Neuronal stem cell (in vitro differentiated cells): ENCODE measurements at regions not wholly inside any gene's neighbourhood (a gene's known extent, or its start where the extent isn't known, plus 50 kb on each side); places are given as distances from the start of the nearest gene placed in this dataset.

Source experiments
- DNase-seq: peaks from one replicate; pipeline ENCODE4 v3.0.0-alpha.2; 2013; ENCODE audit warnings: low spot score
- H2AFZ ChIP-seq: one replicate; pipeline ENCODE4 v1.6.1; 2013; ENCODE audit warnings: mild to moderate bottlenecking, low read length, inconsistent platforms
- H2AK5ac ChIP-seq: 2 replicates; pipeline ENCODE4 v1.6.1; 2013; ENCODE audit warnings: low read depth, mild to moderate bottlenecking, inconsistent platforms, low read length, moderate library complexity, mixed read lengths
- H2BK120ac ChIP-seq: 2 replicates; pipeline ENCODE4 v1.6.1; 2013; ENCODE audit warnings: low read depth, mild to moderate bottlenecking, inconsistent platforms, low read length, moderate library complexity, mixed read lengths
- H2BK12ac ChIP-seq: one replicate; pipeline ENCODE4 v1.6.1; 2013; ENCODE audit warnings: low read length, inconsistent platforms
- H2BK15ac ChIP-seq: 2 replicates; pipeline ENCODE4 v1.6.1; 2013; ENCODE audit warnings: mild to moderate bottlenecking, low read length, inconsistent platforms, mixed read lengths
- H2BK5ac ChIP-seq: one replicate; pipeline ENCODE4 v1.6.1; 2013; ENCODE audit warnings: inconsistent platforms, mild to moderate bottlenecking, low read length, moderate library complexity
- H3K14ac ChIP-seq: one replicate; pipeline ENCODE4 v1.6.1; 2013; ENCODE audit warnings: low read length, inconsistent platforms
- H3K18ac ChIP-seq: 2 replicates; pipeline ENCODE4 v1.6.1; 2013; ENCODE audit warnings: low read length, inconsistent platforms
- H3K23ac ChIP-seq: 2 replicates; pipeline ENCODE4 v1.6.1; 2013; ENCODE audit warnings: low read depth, mild to moderate bottlenecking, mixed read lengths, low read length, inconsistent platforms; ENCODE audit not compliant: poor library complexity
- H3K27ac ChIP-seq: replicated peaks from 3 replicates; pipeline ENCODE4 v1.5.1; 2013; ENCODE audit warnings: low read length, inconsistent platforms
- H3K27me3 ChIP-seq, 3 experiments: 2 replicates each; pipeline ENCODE4 v1.6.1; 2013; ENCODE audit warnings: low read length in 3 of 3, mild to moderate bottlenecking in 2 of 3, inconsistent platforms in 1 of 3, low read depth in 1 of 3, mixed read lengths in 1 of 3, moderate library complexity in 1 of 3; ENCODE audit not compliant: control insufficient read depth in 3 of 3, insufficient read depth in 3 of 3
- H3K36me3 ChIP-seq, 2 donors: replicated peaks in 1 of 2; 2 replicates each; pipeline ENCODE4 v1.6.1; 2013; ENCODE audit warnings: low read length in 2 of 2; ENCODE audit not compliant: control insufficient read depth in 2 of 2, insufficient read depth in 2 of 2
- H3K4ac ChIP-seq: 2 replicates; pipeline ENCODE4 v1.6.1; 2013; ENCODE audit warnings: inconsistent platforms, mild to moderate bottlenecking, low read length, moderate library complexity
- H3K4me1 ChIP-seq, 2 donors: 1 replicate in 1 of 2; 2 replicates in 1 of 2; pipeline ENCODE4 v1.6.1; 2013; ENCODE audit warnings: low read length in 2 of 2, low read depth in 1 of 2; ENCODE audit not compliant: control insufficient read depth in 2 of 2, insufficient read depth in 1 of 2
- H3K4me2 ChIP-seq: one replicate; pipeline ENCODE4 v1.6.1; 2013; ENCODE audit warnings: mild to moderate bottlenecking, low read length, inconsistent platforms; ENCODE audit not compliant: insufficient read depth, poor library complexity, severe bottlenecking
- H3K4me3 ChIP-seq, 2 donors: 2 replicates each; pipeline ENCODE4 v1.5.1; 2013; ENCODE audit warnings: low read length in 2 of 2, mild to moderate bottlenecking in 2 of 2, inconsistent platforms in 1 of 2, moderate library complexity in 1 of 2
- H3K79me1 ChIP-seq: one replicate; pipeline ENCODE4 v1.6.1; 2013; ENCODE audit warnings: low read depth, mild to moderate bottlenecking, inconsistent platforms, low read length, moderate library complexity
- H3K9ac ChIP-seq: one replicate; pipeline ENCODE4 v1.6.1; 2013; ENCODE audit warnings: mild to moderate bottlenecking, low read depth, low read length, inconsistent platforms; ENCODE audit not compliant: poor library complexity
- H3K9me3 ChIP-seq, 2 donors: replicated peaks in 1 of 2; 2 replicates each; pipeline versions ENCODE3 to v1.6.1; 2013; ENCODE audit warnings: low read length in 2 of 2, mild to moderate bottlenecking in 2 of 2, inconsistent platforms in 1 of 2, low read depth in 1 of 2, mixed read lengths in 1 of 2, moderate library complexity in 1 of 2; ENCODE audit not compliant: control insufficient read depth in 2 of 2, insufficient read depth in 1 of 2
- H4K8ac ChIP-seq: one replicate; pipeline ENCODE4 v1.6.1; 2013; ENCODE audit warnings: low read depth, mild to moderate bottlenecking, inconsistent platforms, low read length, moderate library complexity
- H4K91ac ChIP-seq: one replicate; pipeline ENCODE4 v1.6.1; 2013; ENCODE audit warnings: low read length, low read depth, mild to moderate bottlenecking, inconsistent platforms; ENCODE audit not compliant: poor library complexity
- WGBS, 2 donors: extraction: QIAGEN DNeasy Blood & Tissue Kit; methylation state at CpG; one replicate each; pipeline ENCODE4 v1.1.7; 2013; ENCODE audit warnings: missing lambda C conversion rate in 2 of 2, mixed read lengths in 1 of 2; ENCODE audit not compliant: insufficient read length in 2 of 2, insufficient replicate concordance in 1 of 2; ENCODE audit errors: extremely low coverage in 2 of 2; 5-methylcytosine and 5-hydroxymethylcytosine counted together

- Histone ChIP-seq H3K4me1 (peaks cover 2 to 4% of the 10 kb centered on the region in 2 donors), H2BK120ac (no peak overlapping the region), H3K9me3 (no peaks in the 10 kb centered on the region), H3K27me3 (no peaks in the 10 kb centered on the region), H3K9ac (no peak overlapping the region), H2AK5ac (no peak overlapping the region), H3K4me3 (no peak overlapping the region), H3K4ac (no peak overlapping the region), H3K18ac (no peak overlapping the region), H3K14ac (no peak overlapping the region), H2BK5ac (no peak overlapping the region), H2BK15ac (no peak overlapping the region), H3K79me1 (no peaks in the 10 kb centered on the region), H4K8ac (no peak overlapping the region), H2AFZ (no peak overlapping the region), H3K27ac (no peak overlapping the region), H3K36me3 (no peaks in the 10 kb centered on the region), H3K23ac (no peak overlapping the region), H3K4me2 (no peak overlapping the region), H2BK12ac (no peak overlapping the region), H4K91ac (no peak overlapping the region)
- no CpG with 5 or more reads among the region's 3 CpGs for WGBS, 2 donors
- no peak for DNase-seq
Measured at GRCh38 chr14:87690076-87690613, 302.8 kb downstream of the GALC start.

DNA sequence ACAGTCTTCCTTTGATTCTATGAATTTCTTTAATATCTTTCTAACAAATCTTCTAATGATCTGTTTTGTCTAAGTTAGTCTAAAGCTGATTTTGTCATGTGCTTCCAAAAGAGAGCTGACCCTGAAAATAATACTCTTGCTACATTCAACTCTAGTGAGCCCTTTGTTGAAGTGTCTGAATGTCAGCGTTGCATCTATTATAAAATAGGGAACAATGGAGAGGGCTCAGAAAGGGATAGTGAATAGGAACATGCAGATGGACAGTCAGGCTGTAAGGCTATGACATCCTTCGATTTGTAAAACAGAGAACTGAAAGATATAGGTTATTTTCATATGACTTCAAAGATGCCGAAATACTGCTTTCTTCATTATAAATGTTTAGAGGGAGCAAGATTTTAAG lies 304.5 kb downstream of the GALC start:
- no peak overlapping the region for H3K4me2 ChIP-seq
- peaks cover 1 to 2% of the 10 kb centered on the region in 2 donors for H3K4me1 ChIP-seq
- WGBS, 2 donors: no CpG with 5 or more reads among the region's 3 CpGs
- no peak overlapping the region for H4K91ac ChIP-seq
- no peak overlapping the region for H2AK5ac ChIP-seq
- no peak overlapping the region for H3K18ac ChIP-seq
- no peak overlapping the region for H2BK5ac ChIP-seq
- no peak overlapping the region for H3K4ac ChIP-seq
- H2BK120ac ChIP-seq: no peak overlapping the region
- H3K27ac ChIP-seq: no peak overlapping the region
- H3K23ac ChIP-seq: no peak overlapping the region
- no peak overlapping the region for H2AFZ ChIP-seq
- no peak overlapping the region for H3K4me3 ChIP-seq
- no peak overlapping the region for H2BK15ac ChIP-seq
- DNase-seq: no peak
- no peaks in the 10 kb centered on the region for H3K79me1 ChIP-seq
- H4K8ac ChIP-seq: no peak overlapping the region
- H3K27me3 ChIP-seq: no peaks in the 10 kb centered on the region
- H2BK12ac ChIP-seq: no peak overlapping the region
- no peak overlapping the region for H3K9ac ChIP-seq
- H3K14ac ChIP-seq: no peak overlapping the region
- H3K36me3 ChIP-seq: no peaks in the 10 kb centered on the region
- H3K9me3 ChIP-seq: no peaks in the 10 kb centered on the region

DNA sequence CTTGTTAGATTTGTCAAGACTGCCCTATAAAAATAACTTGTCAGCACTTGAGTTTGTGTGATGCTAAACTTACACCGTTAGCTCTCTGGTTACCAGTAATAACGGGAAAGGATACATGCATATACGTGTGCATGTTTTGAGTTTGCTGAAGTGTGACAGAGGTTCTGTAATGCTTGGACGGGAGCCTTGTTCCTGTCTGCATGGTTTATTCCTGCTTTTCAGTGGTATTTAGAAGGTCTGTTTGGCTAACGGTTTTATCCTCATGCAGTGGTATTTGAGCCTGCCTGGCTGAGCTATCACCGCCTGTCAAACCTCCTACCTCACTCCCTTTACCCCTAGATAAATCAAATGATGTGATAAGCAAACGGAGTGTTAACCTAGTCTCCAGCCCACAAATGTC lies 305.6 kb downstream of the GALC start:
- H3K4me1 ChIP-seq: peaks cover 1 to 2% of the 10 kb centered on the region in 2 donors
- H2BK12ac ChIP-seq: no peak overlapping the region
- H3K14ac ChIP-seq: no peak overlapping the region
- no peak overlapping the region for H2BK15ac ChIP-seq
- H3K27me3 ChIP-seq: no peaks in the 10 kb centered on the region
- no peak overlapping the region for H4K8ac ChIP-seq
- H3K23ac ChIP-seq: no peak overlapping the region
- DNase-seq: no peak
- WGBS, 2 donors: no CpG with 5 or more reads among the region's 7 CpGs
- no peak overlapping the region for H2BK120ac ChIP-seq
- H2BK5ac ChIP-seq: no peak overlapping the region
- no peak overlapping the region for H3K4me3 ChIP-seq
- H3K79me1 ChIP-seq: no peaks in the 10 kb centered on the region
- no peak overlapping the region for H3K18ac ChIP-seq
- no peaks in the 10 kb centered on the region for H3K9me3 ChIP-seq
- no peak overlapping the region for H3K27ac ChIP-seq
- H3K4ac ChIP-seq: no peak overlapping the region
- no peaks in the 10 kb centered on the region for H3K36me3 ChIP-seq
- H2AK5ac ChIP-seq: no peak overlapping the region
- no peak overlapping the region for H3K9ac ChIP-seq
- H3K4me2 ChIP-seq: no peak overlapping the region
- H4K91ac ChIP-seq: no peak overlapping the region
- no peak overlapping the region for H2AFZ ChIP-seq

- Histone ChIP-seq H2BK15ac (no peak overlapping the region), H3K27me3 (no peaks in the 10 kb centered on the region), H3K4ac (no peak overlapping the region), H3K27ac (no peak overlapping the region), H3K4me3 (no peak overlapping the region), H3K4me2 (no peak overlapping the region), H3K4me1 (peaks cover 1 to 2% of the 10 kb centered on the region in 2 donors), H3K14ac (no peak overlapping the region), H3K79me1 (no peaks in the 10 kb centered on the region), H3K36me3 (no peaks in the 10 kb centered on the region), H2BK5ac (no peak overlapping the region), H3K9me3 (no peaks in the 10 kb centered on the region), H2BK12ac (no peak overlapping the region), H3K9ac (no peak overlapping the region), H2AFZ (no peak overlapping the region), H3K23ac (no peak overlapping the region), H2BK120ac (no peak overlapping the region), H2AK5ac (no peak overlapping the region), H4K91ac (no peak overlapping the region), H3K18ac (no peak overlapping the region), H4K8ac (no peak overlapping the region)
- DNase-seq: no peak
- no CpG with 5 or more reads among the region's 1 CpG for WGBS, 2 donors
Measured at GRCh38 chr14:87686746-87687145, 306.2 kb downstream of the GALC start.
